Dedifferentiated amniotic fluid mesenchymal stem cell (primary cell): ENCODE measurements at regions not wholly inside any gene's neighbourhood (a gene's known extent, or its start where the extent isn't known, plus 50 kb on each side); places are given as distances from the start of the nearest gene placed in this dataset.
"Not testable (repeated sequence)": the region's sequence is repeated elsewhere in the genome, so short reads cannot be mapped to it uniquely, and the experiment has no call there.

Experiments used
- DNase-seq: peaks from one replicate; pipeline ENCODE4 v3.0.0-alpha.2; 2016; ENCODE audit errors: extremely low spot score

DNA sequence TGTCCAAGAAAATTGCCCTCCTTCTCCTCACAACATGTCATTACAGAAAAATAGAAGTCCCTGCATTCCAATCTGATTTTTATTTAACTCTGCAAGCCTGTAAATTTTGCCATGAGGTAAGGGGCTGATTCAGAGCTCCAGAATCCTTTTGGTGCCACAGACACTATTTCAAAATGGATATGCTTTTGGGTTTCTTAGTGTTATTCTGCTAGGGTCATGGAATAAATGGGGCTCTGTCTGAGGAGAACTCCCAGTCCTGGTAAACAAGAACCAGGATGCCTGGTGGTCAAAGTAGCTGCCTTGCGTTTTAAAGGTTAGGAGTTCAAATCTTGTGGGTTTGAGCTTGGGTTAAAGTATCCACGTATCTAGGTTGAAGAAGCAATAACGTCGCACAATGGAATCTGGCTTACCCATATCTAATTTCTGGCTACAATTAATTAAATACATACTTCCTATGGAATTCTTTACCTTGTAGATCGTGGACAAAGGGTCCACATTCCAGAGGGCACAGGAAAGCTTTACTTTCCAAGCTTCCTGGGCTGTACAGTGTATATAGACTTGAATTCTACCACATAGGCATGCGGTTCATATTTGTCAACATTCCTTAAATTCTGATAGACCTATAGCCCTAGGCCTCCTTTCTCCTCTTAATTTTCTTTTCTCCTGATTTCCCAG, 98.0 kb upstream of the CDC42BPA start:
- peak; percentile 68 for DNase-seq

DNA sequence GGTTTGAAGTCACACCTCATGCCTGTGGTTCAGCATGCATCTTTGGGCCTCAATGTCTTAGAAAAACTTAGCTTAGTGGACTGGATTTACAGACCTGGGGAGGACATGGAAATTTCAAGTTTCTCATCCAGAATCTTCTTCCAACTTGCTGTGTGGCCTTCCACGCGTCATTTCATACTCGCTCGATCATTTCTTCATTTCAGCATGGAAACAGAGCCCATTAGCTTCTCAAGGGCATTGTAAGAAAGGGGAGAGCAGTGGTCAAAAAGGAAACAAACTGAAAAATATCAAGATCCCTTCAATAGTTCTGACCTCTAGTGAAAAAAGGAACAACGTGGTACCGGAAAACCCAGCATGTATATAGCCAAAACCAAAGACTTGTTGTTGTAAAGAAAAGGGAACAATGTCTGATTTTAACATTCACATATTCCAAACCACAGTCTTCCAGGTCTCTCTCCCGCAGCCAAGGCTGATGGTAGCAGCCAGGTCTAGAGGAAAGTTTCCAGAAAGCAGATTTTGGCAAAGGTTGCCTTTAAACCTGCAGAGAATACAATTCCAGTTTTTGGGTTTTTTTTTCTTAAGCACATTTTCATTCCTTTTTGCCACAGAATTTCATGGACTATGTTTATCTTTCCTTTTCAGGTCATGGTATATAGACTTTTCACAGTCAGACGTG, 97.0 kb upstream of the CDC42BPA start:
- DNase-seq, result no peak

DNA sequence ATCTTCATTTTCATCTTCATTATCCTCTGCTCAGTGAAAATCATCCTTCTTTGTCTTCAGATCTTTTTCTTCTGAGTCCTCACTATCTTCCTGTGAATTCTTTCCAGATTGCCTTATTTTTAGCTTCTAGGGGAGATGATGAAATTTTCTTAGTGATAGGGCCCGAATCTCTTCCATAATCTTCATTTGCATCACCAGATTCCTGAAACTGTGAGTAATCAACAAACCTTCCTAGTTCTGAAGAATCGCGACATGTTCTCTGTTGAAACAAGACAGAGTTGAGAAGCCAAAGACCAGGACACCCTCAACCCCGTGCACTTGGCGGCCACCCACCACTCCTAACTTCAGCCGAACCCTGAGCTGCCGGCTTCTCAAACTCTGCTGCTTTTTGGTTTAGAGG, 92.8 kb upstream of the CDC42BPA start:
- DNase-seq, result no peak

DNA sequence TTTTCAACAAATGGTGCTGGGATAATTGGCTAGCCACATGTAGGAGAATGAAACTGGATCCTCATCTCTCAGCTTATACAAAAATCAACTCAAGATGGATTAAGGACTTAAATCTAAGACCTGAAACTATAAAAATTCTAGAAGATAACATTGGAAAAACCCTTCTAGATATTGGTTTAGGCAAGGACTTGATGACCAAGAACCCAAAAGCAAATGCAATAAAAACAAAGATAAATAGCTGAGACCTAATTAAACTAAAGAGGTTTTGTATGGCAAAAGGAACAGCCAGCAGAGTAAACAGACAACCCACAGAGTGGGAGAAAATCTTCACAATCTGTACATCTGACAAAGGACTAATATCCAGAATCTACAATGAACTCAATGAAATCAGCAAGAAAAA, 88.0 kb upstream of the CDC42BPA start:
- DNase-seq, result not testable (repeated sequence)

DNA sequence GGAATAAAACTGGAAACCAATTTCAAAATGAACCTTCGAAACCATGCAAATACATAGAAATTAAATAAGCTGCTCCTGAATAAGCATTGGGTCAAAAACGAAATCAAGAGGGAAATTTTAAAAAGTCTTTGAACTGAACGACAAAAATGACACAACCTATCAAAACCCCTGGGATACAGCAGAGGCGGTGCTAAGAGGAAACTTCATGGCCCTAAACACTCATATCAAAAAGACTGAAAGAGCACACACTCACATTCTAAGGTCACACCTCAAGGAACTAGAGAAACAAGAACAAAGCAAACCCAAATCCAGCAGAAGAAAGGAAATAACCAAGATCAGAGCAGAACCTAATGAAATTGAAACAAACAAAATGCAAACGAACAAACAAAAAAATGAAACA, 85.2 kb upstream of the CDC42BPA start:
- no peak for DNase-seq

DNA sequence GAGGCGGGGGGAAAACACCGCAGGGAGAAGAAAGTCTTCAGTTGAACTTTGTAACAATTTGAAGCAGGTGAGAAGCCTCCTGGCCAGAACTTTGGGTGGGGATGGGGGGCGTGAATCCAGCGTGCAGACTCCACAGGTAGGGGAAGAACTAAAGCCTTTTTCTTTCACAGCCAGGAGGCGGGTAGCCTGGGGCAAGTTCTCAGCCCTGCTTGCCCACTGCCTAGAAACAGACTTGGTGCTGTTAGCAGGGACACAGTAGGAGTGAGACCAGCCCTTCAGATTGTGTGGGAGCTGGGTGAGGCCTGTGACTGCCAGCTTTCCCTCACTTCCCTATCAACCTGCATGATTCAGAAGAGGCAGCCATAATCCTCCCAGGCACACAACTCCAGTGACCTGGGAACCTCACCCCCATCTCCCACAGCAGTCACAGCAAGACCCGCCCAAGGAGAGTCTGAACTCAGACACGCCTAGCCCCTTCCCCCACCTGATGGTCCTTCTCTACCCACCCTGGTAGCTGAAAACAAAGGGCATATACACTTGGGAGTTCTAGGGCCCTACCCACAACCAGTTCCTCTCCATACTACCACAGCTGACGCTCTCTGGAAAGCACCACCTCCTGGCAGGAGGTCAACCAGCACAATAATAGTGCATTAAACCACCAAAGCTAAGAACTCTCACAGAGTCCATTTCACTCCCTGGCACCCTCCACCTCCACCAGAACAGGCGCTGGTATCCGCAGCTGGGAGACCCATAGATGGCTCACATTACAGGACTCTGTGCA, 83.5 kb upstream of the CDC42BPA start:
- no peak for DNase-seq

DNA sequence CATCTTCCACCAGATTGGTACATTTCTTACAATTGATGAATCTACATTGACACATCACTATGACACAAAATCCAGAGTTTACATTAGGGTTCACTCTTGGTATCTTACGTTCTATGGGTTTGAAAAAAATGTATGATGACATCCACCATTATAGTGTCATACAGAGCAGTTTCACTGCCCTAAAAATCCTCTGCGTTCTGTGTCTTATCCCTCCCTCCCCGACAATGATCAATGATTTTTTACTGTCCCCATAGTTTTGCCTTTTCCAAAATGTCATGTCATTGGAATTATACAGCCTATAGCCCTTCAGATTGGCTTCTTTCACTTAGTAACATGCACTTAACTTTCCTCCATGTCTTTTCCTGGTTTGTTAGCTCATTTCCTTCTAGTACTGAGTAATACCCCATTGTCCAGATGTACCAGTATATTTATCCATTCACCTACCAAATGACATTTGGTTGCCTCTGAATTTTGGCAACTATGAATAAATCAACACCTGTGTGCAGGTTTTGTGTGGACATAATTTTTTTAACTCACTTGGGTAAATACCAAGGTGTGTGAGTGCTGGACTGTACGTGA, 80.9 kb upstream of the CDC42BPA start:
- DNase-seq, result no peak

DNA sequence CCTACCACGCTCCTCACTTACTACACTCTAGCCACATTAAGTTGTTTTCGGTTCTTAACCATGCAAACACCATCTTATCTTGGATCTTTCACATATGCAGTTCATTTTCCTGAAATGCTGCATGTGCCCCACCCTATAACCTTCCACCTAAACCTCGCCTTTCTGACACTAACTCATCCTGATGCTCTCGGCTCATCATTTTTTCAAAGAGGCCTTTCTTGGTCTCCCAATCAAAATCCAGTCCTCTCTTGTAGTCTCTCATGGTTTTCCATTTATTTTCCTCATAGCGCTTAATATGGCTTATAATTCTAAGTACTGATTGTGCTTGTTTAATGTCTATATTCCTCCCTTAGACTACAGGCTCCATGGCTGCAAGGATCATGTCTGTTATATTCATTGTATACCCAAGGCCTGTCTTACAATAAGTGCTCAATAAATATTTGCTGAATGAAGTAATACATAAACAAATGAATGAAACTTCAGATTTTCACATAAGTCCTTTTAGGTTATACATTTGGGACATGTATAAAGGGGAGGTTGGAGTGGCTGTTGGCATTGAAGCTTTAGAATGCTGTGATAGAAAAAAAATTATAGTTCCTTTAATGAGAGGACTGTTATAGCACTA, 79.2 kb upstream of the CDC42BPA start:
- DNase-seq, result no peak

DNA sequence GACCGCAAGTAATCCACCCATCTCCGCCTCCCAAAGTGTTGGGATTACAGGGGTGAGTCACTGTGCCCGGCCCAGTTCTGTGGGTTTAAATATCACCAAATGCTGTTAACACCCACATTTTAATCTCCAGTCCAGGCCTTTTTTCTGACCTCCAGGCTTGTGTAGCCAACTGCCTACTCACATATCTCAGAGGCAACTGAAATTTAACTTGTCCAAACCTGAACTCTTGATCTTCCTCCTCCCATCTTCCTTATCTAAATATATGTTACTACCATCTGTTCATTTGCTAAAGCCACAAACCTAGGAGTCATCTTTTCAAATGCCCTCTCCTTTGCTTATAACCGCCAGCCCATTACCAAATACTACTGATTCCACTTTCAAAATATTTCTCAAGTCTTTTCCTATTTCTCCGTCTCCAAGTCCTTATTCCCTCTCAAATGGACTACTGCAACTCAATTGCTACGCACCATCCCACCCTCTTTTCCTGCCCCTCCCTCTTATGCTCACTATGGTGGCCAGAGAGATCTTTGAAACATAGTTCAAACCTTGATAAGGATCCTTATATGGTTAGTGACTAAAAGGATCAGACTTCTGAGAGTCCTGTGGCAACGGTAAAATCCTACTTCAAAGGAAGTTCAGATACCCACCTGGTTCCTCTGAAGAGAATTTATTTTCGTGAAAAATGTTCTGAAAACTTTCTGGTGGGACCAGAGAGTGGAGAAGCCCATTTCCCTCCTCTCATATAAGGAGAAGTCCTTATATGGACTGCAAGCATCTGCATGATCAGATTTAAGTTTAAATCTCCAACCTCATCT, 78.5 kb upstream of the CDC42BPA start:
- no peak for DNase-seq

DNA sequence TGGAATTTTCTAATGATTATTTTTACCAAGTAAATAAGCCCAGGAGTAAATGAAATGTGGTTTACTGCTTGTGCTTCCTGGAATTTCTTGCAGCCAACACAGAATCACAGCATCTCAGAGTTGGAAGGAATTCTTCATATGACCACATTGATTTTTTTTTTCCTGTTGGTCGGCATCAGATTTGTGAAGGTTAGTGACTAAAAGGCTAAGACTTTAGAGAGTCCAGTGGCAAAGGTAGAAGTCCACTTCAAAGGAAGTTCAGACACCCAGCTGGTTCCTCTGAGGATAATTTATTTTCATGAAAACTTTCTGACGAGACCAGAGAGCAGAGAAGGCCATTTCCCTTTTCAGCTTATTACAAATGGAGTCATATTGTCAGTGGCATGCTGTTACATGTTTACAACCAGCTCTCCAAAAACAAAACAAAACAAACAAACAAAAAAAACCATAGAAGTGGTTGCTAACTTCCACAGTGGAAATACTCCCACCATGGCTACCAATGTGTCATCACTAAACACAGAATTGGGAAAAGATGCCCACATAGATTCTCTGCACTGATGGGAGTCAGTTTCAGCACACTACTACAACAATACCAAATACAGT, 77.2 kb upstream of the CDC42BPA start:
- DNase-seq, result no peak

DNA sequence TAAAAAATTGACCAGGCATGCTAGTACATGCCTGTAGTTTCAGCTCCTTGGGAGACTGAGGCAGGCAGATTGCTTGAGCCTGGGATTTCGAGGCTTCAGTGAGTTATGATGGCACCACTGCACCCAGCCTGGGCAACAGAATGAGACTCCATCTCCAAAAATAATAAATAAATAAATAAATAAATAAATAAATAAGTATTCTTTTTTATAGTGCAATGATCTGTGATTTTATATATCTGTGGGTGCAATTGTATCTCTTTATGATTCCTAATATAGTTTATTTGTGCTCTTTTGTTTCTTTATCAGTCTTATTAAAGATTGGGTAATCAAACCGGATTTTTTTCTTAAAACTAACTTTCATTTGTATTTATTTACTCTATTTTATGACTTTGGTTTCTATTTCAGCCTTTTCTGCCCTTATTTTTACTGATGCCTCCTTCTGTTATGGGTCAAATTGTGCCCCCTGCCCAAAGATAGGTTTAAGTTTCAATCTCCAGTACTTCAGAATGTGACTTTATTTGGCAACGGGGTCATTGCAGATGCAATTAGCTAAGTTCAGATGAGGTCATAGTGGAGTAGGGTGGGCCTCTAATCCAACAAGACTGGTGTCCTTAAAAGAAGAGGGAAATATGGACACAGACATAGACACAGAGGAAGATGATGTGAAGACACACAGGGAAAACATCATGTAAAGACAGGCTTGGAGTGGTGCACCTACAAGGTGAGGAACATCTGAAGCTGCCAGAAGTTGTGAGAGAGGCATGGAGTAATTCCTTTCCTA, 74.9 kb upstream of the CDC42BPA start:
- DNase-seq, result no peak

DNA sequence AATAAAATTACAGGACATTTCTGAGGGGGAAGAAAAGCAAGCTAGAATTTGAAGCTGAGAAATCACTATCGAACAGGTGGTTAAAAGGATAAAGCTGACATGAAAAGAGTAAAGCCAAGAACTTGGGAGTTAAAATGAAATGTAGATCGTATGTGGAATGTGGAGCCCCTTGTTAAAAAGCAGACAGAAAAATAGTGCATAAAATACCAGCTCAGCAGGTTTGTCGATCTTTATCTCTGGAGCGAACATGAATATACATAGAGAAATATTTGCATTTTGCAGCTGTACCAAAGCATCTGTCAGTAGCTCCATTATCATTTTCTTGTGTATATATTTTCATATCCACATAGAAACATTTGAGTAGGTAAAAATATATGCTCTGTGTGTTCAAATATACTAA, 73.6 kb upstream of the CDC42BPA start:
- no peak for DNase-seq

DNA sequence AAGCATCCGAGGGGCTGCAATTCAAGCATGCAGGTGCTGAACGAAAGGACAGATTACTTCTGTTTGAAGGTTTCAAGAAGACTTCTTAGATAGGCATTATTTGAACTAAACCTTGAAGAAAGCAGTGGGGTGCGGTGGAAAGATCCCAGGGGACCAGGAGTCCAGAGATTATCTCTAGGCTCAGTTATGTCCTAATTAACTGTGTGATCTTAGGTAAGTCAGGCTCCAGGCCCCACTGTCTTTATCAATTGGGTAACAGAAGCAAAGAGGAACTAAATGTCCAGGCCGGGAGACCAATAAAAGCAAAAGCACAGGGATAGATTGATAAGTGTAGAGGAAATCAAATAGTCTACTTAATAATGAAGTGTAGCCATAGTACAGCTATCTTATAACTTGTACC, 72.9 kb upstream of the CDC42BPA start:
- DNase-seq, result no peak

DNA sequence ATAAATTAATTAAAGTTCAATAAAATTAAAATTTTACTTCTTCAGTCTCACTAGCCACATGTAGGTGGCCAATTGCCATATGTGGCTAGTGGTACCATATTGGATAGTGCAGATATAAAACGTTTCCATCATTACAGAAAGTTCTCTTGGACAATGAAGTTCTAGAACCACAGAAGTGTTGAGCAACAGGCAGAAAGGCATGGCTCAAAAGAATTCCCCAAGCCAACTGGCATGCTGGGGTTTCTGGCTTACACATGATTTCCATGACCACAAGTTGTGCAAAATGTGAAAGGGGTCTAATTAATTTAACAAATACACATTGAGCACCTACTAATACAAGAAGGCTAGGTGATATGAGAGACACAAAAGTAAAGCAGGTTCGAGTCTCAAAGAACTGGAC, 72.2 kb upstream of the CDC42BPA start:
- no peak for DNase-seq

DNA sequence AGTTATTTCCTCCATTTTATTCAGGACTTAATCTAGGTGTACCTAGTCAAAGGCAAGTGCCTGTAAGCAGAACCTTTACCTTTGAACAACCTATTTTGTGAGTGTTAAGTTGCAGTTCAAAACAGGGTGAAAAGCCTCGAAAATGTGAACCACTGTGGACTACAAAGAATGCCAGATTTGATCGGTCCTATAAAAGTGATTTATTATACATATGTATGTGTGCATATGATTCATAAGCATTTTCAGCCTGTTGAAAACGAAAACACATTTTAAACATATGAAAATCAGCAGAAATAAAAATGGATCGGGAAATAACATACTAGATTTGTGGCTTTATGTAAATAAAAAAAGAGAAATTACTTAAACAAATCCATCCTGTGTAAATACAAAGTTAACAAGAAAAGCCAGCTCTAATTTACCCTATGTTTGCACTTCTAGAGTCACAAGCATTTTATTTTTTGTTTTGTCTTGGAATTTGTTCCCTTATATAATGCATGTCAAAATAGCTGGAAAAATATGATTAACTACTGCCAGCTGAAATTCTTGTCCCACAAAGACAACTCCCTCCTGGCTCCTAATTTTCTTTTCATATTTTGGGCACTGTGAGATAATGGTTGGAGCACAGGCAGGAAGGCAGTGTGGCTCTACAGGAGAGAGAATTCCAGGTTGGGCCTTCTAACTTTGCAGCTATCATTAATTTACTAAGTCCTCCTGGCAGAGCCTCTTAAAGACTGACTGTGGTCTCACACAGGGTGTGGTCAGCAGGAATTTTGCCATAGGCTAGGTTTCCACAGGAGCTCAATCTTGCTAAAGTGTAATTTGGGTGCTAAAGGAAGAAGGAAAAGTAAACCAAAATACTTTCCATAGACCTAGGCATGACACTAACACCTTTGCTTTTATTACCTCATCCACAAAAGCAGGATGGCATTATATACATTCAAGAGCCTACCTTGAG, 70.2 kb upstream of the CDC42BPA start:
- DNase-seq, result no peak

DNA sequence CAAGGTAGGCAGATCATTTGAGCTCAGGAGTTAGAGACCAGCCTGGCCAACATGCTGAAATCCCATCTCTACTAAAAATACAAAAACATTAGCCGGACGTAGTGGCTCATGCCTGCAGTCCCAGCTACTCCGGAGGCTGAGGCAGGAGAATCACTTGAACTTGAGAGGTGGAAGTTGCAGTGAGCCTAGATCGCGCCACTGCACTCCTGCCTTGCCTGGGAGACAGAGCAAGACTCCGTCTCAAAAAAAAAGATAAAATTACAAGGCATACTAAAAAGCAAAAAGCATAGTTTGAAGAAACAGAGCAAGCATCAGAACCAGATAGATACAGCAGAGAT, 61.2 kb upstream of the CDC42BPA start:
- no peak for DNase-seq

DNA sequence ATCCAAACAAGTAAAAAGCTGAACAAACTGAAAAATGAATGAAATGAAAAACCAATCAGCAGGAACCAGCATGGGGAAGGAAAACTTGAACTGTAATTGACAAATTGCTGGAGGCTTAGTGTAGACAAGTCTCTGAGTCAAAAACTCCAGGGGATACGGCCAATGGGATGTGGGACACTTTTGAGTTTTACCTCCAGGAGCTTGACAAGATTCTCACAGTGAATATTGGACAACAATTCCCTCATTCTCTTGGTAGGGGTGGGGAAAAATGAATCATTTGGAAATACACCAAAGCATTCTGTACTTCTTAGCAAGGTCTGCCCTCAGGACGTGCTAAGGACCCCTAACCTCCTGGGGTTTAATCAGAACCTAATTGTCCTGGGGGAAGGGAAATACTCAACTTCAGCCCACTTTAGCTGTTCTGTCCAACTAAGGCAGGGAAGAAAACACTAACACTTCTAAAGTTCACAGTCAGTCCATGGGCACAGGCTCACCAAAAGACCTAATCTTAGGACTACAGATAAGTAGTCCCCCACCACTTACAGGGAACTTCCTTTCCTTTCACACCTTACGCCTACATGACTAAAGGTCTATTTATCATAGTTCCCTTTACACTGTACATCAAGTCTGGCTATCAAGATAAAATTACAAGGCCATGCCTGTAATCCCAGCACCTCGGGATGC, 60.7 kb upstream of the CDC42BPA start:
- no peak for DNase-seq

DNA sequence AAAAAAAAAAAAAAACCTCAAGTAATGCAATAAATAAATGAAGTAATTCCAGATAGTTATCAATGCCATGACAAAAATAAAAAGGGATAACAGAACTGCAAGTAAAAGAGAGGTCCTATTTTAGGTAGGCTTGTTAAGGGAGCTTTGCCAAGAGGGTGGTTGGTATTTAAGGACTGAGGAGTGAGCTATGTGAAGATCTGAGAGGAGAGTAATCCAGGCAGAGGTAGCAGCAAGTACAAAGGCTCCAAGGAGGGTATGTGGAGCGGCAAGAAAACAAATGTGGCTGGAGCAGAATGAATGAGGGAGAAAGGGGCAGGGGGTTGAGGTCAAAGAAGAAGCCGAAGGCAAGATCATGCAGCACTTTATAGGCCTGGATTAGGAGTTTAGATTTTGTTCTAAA, 59.9 kb upstream of the CDC42BPA start:
- DNase-seq, result no peak

DNA sequence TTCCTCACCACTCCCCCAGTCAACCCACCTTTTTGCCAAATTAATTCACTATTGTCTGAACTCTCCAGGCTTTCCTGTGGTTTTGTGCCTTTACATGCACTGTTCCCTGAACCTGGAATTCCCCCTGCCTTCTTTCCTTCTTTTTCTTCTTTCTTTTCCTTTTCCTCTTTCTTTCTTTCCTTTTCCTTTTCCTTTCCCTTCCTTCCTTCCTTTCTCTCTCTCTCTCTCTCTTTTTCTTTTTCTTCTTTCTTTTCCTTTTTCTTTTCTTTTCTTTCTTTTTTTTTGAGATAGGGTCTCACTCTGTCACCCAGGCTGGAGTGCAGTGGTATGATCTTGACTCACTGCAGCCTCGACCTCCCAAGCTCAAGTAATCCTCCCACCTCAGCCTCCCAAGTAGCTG, 56.6 kb upstream of the CDC42BPA start:
- no peak for DNase-seq
